ENCODE measurements at regions not wholly inside any gene's neighbourhood (a gene's known extent, or its start where the extent isn't known, plus 50 kb on each side); places are given as distances from the start of the nearest gene placed in this dataset.

DNA sequence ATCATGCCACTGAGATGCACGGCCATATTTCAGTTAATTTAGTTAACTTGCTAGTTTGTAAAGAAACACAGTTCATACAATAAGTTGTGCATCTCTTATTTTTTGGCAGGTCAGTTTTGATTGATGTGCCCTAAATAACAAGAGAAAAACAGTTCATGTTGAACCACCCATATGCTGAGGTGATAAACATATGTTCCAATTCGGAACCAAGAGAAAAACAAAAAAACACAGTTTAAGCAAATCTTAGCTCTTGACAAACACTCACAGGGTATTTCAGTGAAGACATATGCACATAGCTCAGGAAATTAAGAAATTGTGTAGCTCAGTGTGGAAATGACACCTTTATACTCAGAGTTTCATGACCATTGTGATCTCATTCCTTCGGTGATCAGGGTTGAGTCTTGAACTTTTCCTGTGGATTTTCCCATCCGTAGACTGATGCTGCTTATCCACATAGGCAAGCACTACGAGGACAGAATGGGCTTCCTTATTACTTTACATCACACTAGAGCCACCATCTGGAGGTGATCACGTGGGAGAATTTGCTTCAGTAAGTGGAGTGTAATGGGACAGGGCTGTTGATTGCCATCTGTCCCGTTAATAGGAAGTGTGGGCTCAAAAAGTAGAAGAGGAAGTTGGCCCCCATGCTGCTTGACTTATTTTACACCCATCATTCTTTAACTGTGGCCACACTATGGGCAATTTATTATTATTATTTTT is 773.0 kb downstream of the MTRR start:
- no peak for DNase-seq (ENCODE audit: low read depth, low spot score)
- Histone ChIP-seq H3K9ac (ENCODE audit: control insufficient read depth, extremely low read depth, insufficient read depth, low read length) (no peak overlapping the region), H3K79me2 (ENCODE audit: control insufficient read depth, insufficient read depth, low read length) (no peaks in the 10 kb centered on the region), H3K36me3 (ENCODE audit: control insufficient read depth in 2 of 2, extremely low read depth in 1 of 2, insufficient read depth in 2 of 2, low read length in 2 of 2) (no peaks in the 10 kb centered on the region), H2AFZ (ENCODE audit: control insufficient read depth, low read length) (no peak overlapping the region), H3K4me3 (ENCODE audit: control insufficient read depth in 2 of 3, extremely low read depth in 1 of 3, insufficient read depth in 2 of 3, low read depth in 1 of 3, low read length in 3 of 3) (no peak overlapping the region), H3K4me1 (ENCODE audit: control insufficient read depth, extremely low read depth, insufficient read depth, low read length) (no peaks in the 10 kb centered on the region), H3K27me3 (ENCODE audit: control insufficient read depth, extremely low read depth, insufficient read depth, low read length) (no peaks in the 10 kb centered on the region), H3K9me3 (ENCODE audit: control insufficient read depth, low read depth, low read length) (no peaks in the 10 kb centered on the region), H3K9me1 (ENCODE audit: control insufficient read depth, extremely low read depth, insufficient read depth, low read length) (no peaks in the 10 kb centered on the region), H4K20me1 (ENCODE audit: control insufficient read depth, extremely low read depth, insufficient read depth, low read length) (no peaks in the 10 kb centered on the region), H3K27ac (ENCODE audit: control insufficient read depth, insufficient read depth, low read length) (no peak overlapping the region), H3K4me2 (ENCODE audit: control insufficient read depth, extremely low read depth, insufficient read depth, low read depth, low read length) (no peak overlapping the region)
- FAIRE-seq: no peak
- TF ChIP-seq EZH2 (IDR thresholded peaks at IDR 0.05; ENCODE audit: low read length): no peak
- TF ChIP-seq, protein P1, sequence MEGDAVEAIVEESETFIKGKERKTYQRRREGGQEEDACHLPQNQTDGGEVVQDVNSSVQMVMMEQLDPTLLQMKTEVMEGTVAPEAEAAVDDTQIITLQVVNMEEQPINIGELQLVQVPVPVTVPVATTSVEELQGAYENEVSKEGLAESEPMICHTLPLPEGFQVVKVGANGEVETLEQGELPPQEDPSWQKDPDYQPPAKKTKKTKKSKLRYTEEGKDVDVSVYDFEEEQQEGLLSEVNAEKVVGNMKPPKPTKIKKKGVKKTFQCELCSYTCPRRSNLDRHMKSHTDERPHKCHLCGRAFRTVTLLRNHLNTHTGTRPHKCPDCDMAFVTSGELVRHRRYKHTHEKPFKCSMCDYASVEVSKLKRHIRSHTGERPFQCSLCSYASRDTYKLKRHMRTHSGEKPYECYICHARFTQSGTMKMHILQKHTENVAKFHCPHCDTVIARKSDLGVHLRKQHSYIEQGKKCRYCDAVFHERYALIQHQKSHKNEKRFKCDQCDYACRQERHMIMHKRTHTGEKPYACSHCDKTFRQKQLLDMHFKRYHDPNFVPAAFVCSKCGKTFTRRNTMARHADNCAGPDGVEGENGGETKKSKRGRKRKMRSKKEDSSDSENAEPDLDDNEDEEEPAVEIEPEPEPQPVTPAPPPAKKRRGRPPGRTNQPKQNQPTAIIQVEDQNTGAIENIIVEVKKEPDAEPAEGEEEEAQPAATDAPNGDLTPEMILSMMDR (optimal IDR thresholded peaks at IDR 0.05 in 1 of 3, IDR thresholded peaks at IDR 0.05 in 1 of 3, conservative IDR thresholded peaks at IDR 0.05 in 1 of 3; ENCODE audit: extremely low read depth in 1 of 3, insufficient read depth in 2 of 3, low read length in 3 of 3): no peak
- dilution Hi-C loops (cut with MboI; ENCODE audit: extremely low pct_ligation_motif_present, low sequenced_read_pairs): no loop called here

DNA sequence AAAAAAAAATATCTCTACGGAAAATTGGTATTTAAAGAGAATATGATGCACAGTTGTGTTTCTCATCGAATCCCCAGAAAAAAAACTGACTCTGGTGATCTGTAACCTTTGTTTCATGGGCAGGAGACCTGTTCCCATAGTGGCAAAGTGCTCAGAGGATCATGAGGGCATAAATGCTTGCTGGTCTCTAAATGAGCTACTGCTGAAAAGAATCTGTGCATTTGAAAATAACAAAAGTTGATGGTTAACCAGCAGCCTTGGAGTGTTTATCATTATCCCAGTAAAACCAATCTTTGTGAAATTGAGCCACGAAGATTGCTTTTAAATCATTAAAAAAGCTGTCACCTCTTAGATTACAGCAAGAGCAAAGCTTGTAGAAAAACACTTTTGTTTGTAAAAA is 775.4 kb downstream of the MTRR start:
- H4K20me1 ChIP-seq (ENCODE audit: control insufficient read depth, extremely low read depth, insufficient read depth, low read length): no peaks in the 10 kb centered on the region
- H3K4me2 ChIP-seq (ENCODE audit: control insufficient read depth, extremely low read depth, insufficient read depth, low read depth, low read length): no peak overlapping the region
- no peaks in the 10 kb centered on the region for H3K36me3 ChIP-seq (ENCODE audit: control insufficient read depth in 2 of 2, extremely low read depth in 1 of 2, insufficient read depth in 2 of 2, low read length in 2 of 2)
- no peaks in the 10 kb centered on the region for H3K27me3 ChIP-seq (ENCODE audit: control insufficient read depth, extremely low read depth, insufficient read depth, low read length)
- TF ChIP-seq, protein P1 (optimal IDR thresholded peaks at IDR 0.05 in 1 of 3, IDR thresholded peaks at IDR 0.05 in 1 of 3, conservative IDR thresholded peaks at IDR 0.05 in 1 of 3; ENCODE audit: extremely low read depth in 1 of 3, insufficient read depth in 2 of 3, low read length in 3 of 3): no peak
- TF ChIP-seq EZH2 (IDR thresholded peaks at IDR 0.05; ENCODE audit: low read length): no peak
- H2AFZ ChIP-seq (ENCODE audit: control insufficient read depth, low read length): no peak overlapping the region
- DNase-seq (ENCODE audit: low read depth, low spot score) (no peak), FAIRE-seq (no peak)
- H3K9me3 ChIP-seq (ENCODE audit: control insufficient read depth, low read depth, low read length): no peaks in the 10 kb centered on the region
- H3K27ac ChIP-seq (ENCODE audit: control insufficient read depth, insufficient read depth, low read length): no peak overlapping the region
- no peaks in the 10 kb centered on the region for H3K79me2 ChIP-seq (ENCODE audit: control insufficient read depth, insufficient read depth, low read length)
- dilution Hi-C loops (cut with MboI; ENCODE audit: extremely low pct_ligation_motif_present, low sequenced_read_pairs): no loop called here
- no peak overlapping the region for H3K4me3 ChIP-seq (ENCODE audit: control insufficient read depth in 2 of 3, extremely low read depth in 1 of 3, insufficient read depth in 2 of 3, low read depth in 1 of 3, low read length in 3 of 3)
- H3K4me1 ChIP-seq (ENCODE audit: control insufficient read depth, extremely low read depth, insufficient read depth, low read length): no peaks in the 10 kb centered on the region
- H3K9ac ChIP-seq (ENCODE audit: control insufficient read depth, extremely low read depth, insufficient read depth, low read length): no peak overlapping the region
- no peaks in the 10 kb centered on the region for H3K9me1 ChIP-seq (ENCODE audit: control insufficient read depth, extremely low read depth, insufficient read depth, low read length)

Data from keratinocyte (primary cell).